ENCODE measurements at regions not wholly inside any gene's neighbourhood (a gene's known extent, or its start where the extent isn't known, plus 50 kb on each side); places are given as distances from the start of the nearest gene placed in this dataset.

GRCh38 chr4:57435300-57435699 is 325.1 kb upstream of the IGFBP7 start:
- Mint-ChIP-seq H3K4me1 (no peaks in the 10 kb centered on the region), H3K27me3 (no peaks in the 10 kb centered on the region), H3K4me3 (no peak overlapping the region), H3K9me3 (peaks cover 0 to 7% (median under 1%) of the 10 kb centered on the region in 11 donors), H3K27ac (no peak overlapping the region), H3K36me3 (peaks cover 0 to under 1% (median 0%) of the 10 kb centered on the region in 5 donors)
- ATAC-seq, result no peak
- Histone ChIP-seq H3K9me3 (ENCODE audit: control insufficient read depth in 2 of 3, low read length in 3 of 3) (no peaks in the 10 kb centered on the region), H3K4me3 (ENCODE audit: low read length) (no peak overlapping the region), H3K4me1 (ENCODE audit: control insufficient read depth in 2 of 2, insufficient read depth in 2 of 2, low read length in 2 of 2) (no peaks in the 10 kb centered on the region), H3K36me3 (ENCODE audit: control insufficient read depth in 2 of 3, insufficient read depth in 3 of 3, low read length in 3 of 3) (no peaks in the 10 kb centered on the region), H3K27me3 (ENCODE audit: control insufficient read depth in 2 of 2, insufficient read depth in 2 of 2, low read length in 2 of 2) (no peaks in the 10 kb centered on the region), H3K27ac (ENCODE audit: low read depth, low read length) (no peak overlapping the region)
- ChIA-PET POLR2A (no interaction called here), CTCF (no interaction called here)
- intact Hi-C loops (cut with micrococcal nuclease), result no loop called here
- no peak for DNase-seq

- POLR2A ChIA-PET, result no interaction called here
- no peak for ATAC-seq
Observed at GRCh38 chr4:57430726-57431125, 320.5 kb upstream of the IGFBP7 start.

GRCh38 chr4:57426779-57427395 is 316.7 kb upstream of the IGFBP7 start:
- no peaks in the 10 kb centered on the region for H3K4me1 ChIP-seq (ENCODE audit: control insufficient read depth in 2 of 2, insufficient read depth in 2 of 2, low read length in 2 of 2)
- Mint-ChIP-seq H3K36me3 (no peaks in the 10 kb centered on the region), H3K9me3 (peaks cover 0 to 3% (median 0%) of the 10 kb centered on the region in 11 donors), H3K27ac (no peak overlapping the region), H3K4me3 (no peak overlapping the region), H3K4me1 (no peaks in the 10 kb centered on the region), H3K27me3 (peaks cover 0 to 13% (median 7%) of the 10 kb centered on the region in 5 donors)
- ChIA-PET POLR2A (no interaction called here), CTCF (no interaction called here)
- no peak overlapping the region for H3K27ac ChIP-seq (ENCODE audit: low read depth, low read length)
- no peaks in the 10 kb centered on the region for H3K9me3 ChIP-seq (ENCODE audit: control insufficient read depth in 2 of 3, low read length in 3 of 3)
- no peaks in the 10 kb centered on the region for H3K27me3 ChIP-seq (ENCODE audit: control insufficient read depth in 2 of 2, insufficient read depth in 2 of 2, low read length in 2 of 2)
- peak in 1 of 9 donors; percentile 25 for DNase-seq
- no peak overlapping the region for H3K4me3 ChIP-seq (ENCODE audit: low read length)
- ATAC-seq, result peak; percentile 51
- intact Hi-C loops (cut with micrococcal nuclease), result loop anchor here in 1 of 2 donors (10.0 kb wide), 1 partner anchor 262 kb away; no protein-coding TSS in a partner anchor
- H3K36me3 ChIP-seq (ENCODE audit: control insufficient read depth in 2 of 3, insufficient read depth in 3 of 3, low read length in 3 of 3), result no peaks in the 10 kb centered on the region

More at GRCh38 chr4:57430726-57431125, 320.5 kb upstream of the IGFBP7 start:
- no peak overlapping the region for H3K4me3 ChIP-seq (ENCODE audit: low read length)
- Mint-ChIP-seq H3K4me3 (no peak overlapping the region), H3K9me3 (peaks cover 0 to 5% (median 0%) of the 10 kb centered on the region in 11 donors), H3K36me3 (no peaks in the 10 kb centered on the region), H3K4me1 (no peaks in the 10 kb centered on the region), H3K27ac (no peak overlapping the region), H3K27me3 (peaks cover 0 to 13% (median 0%) of the 10 kb centered on the region in 5 donors)
- no peak for DNase-seq
- CTCF ChIA-PET, result no interaction called here
- H3K36me3 ChIP-seq (ENCODE audit: control insufficient read depth in 2 of 3, insufficient read depth in 3 of 3, low read length in 3 of 3), result no peaks in the 10 kb centered on the region
- H3K4me1 ChIP-seq (ENCODE audit: control insufficient read depth in 2 of 2, insufficient read depth in 2 of 2, low read length in 2 of 2), result no peaks in the 10 kb centered on the region
- no peaks in the 10 kb centered on the region for H3K27me3 ChIP-seq (ENCODE audit: control insufficient read depth in 2 of 2, insufficient read depth in 2 of 2, low read length in 2 of 2)
- intact Hi-C loops (cut with micrococcal nuclease), result no loop called here
- H3K27ac ChIP-seq (ENCODE audit: low read depth, low read length), result no peak overlapping the region
- H3K9me3 ChIP-seq (ENCODE audit: control insufficient read depth in 2 of 3, low read length in 3 of 3), result no peaks in the 10 kb centered on the region

- intact Hi-C loops (cut with micrococcal nuclease), result loop anchor here in 1 of 2 donors (10.0 kb wide), 1 partner anchor 261 kb away; no protein-coding TSS in a partner anchor
- H3K27me3 ChIP-seq (ENCODE audit: control insufficient read depth in 2 of 2, insufficient read depth in 2 of 2, low read length in 2 of 2), result no peaks in the 10 kb centered on the region
- ChIA-PET POLR2A (no interaction called here), CTCF (no interaction called here)
- H3K36me3 ChIP-seq (ENCODE audit: control insufficient read depth in 2 of 3, insufficient read depth in 3 of 3, low read length in 3 of 3), result no peaks in the 10 kb centered on the region
- no peak overlapping the region for H3K27ac ChIP-seq (ENCODE audit: low read depth, low read length)
- Mint-ChIP-seq H3K36me3 (no peaks in the 10 kb centered on the region), H3K27ac (no peak overlapping the region), H3K4me1 (no peaks in the 10 kb centered on the region), H3K27me3 (peaks cover 0 to 18% (median 8%) of the 10 kb centered on the region in 5 donors), H3K4me3 (no peak overlapping the region), H3K9me3 (peaks cover 0 to 6% (median 0%) of the 10 kb centered on the region in 11 donors)
- no peak overlapping the region for H3K4me3 ChIP-seq (ENCODE audit: low read length)
- no peaks in the 10 kb centered on the region for H3K4me1 ChIP-seq (ENCODE audit: control insufficient read depth in 2 of 2, insufficient read depth in 2 of 2, low read length in 2 of 2)
- DNase-seq (no peak), ATAC-seq (no peak)
- no peaks in the 10 kb centered on the region for H3K9me3 ChIP-seq (ENCODE audit: control insufficient read depth in 2 of 3, low read length in 3 of 3)
Observed at GRCh38 chr4:57425610-57426009, 315.4 kb upstream of the IGFBP7 start.

- POLR2A ChIA-PET, result no interaction called here
- no peak overlapping the region for H3K4me3 ChIP-seq (ENCODE audit: low read length)
Observed at GRCh38 chr4:57424232-57424897, 314.2 kb upstream of the IGFBP7 start.

GRCh38 chr4:57418133-57418532 is 307.9 kb upstream of the IGFBP7 start:
- H3K9me3 Mint-ChIP-seq, result peaks cover 0 to 10% (median 0%) of the 10 kb centered on the region in 11 donors
- H3K36me3 Mint-ChIP-seq, result no peaks in the 10 kb centered on the region
- CTCF ChIA-PET, result no interaction called here
- Histone ChIP-seq H3K27me3 (ENCODE audit: control insufficient read depth in 2 of 2, insufficient read depth in 2 of 2, low read length in 2 of 2) (no peaks in the 10 kb centered on the region), H3K27ac (ENCODE audit: low read depth, low read length) (no peak overlapping the region), H3K4me3 (ENCODE audit: low read length) (no peak overlapping the region), H3K4me1 (ENCODE audit: control insufficient read depth in 2 of 2, insufficient read depth in 2 of 2, low read length in 2 of 2) (no peaks in the 10 kb centered on the region), H3K36me3 (ENCODE audit: control insufficient read depth in 2 of 3, insufficient read depth in 3 of 3, low read length in 3 of 3) (no peaks in the 10 kb centered on the region), H3K9me3 (ENCODE audit: control insufficient read depth in 2 of 3, low read length in 3 of 3) (no peaks in the 10 kb centered on the region)
- POLR2A ChIA-PET, result no interaction called here
- no peak overlapping the region for H3K4me3 Mint-ChIP-seq
- H3K27ac Mint-ChIP-seq, result no peak overlapping the region
- H3K27me3 Mint-ChIP-seq, result peaks cover 0 to 6% (median 3%) of the 10 kb centered on the region in 5 donors
- DNase-seq (no peak), ATAC-seq (no peak)
- H3K4me1 Mint-ChIP-seq, result no peaks in the 10 kb centered on the region
- intact Hi-C loops (cut with micrococcal nuclease), result no loop called here

More at GRCh38 chr4:57424232-57424897, 314.2 kb upstream of the IGFBP7 start:
- Mint-ChIP-seq H3K9me3 (peaks cover 0 to 5% (median 0%) of the 10 kb centered on the region in 11 donors), H3K4me3 (no peak overlapping the region), H3K27ac (no peak overlapping the region), H3K27me3 (peaks cover 0 to 18% (median 8%) of the 10 kb centered on the region in 5 donors), H3K4me1 (no peaks in the 10 kb centered on the region), H3K36me3 (no peaks in the 10 kb centered on the region)
- H3K4me1 ChIP-seq (ENCODE audit: control insufficient read depth in 2 of 2, insufficient read depth in 2 of 2, low read length in 2 of 2), result no peaks in the 10 kb centered on the region
- DNase-seq, result no peak
- CTCF ChIA-PET, result no interaction called here
- H3K36me3 ChIP-seq (ENCODE audit: control insufficient read depth in 2 of 3, insufficient read depth in 3 of 3, low read length in 3 of 3), result no peaks in the 10 kb centered on the region
- H3K9me3 ChIP-seq (ENCODE audit: control insufficient read depth in 2 of 3, low read length in 3 of 3), result no peaks in the 10 kb centered on the region
- intact Hi-C loops (cut with micrococcal nuclease), result loop anchor here in 1 of 2 donors (10.0 kb wide), 1 partner anchor 260 kb away; no protein-coding TSS in a partner anchor
- ATAC-seq, result no peak
- no peaks in the 10 kb centered on the region for H3K27me3 ChIP-seq (ENCODE audit: control insufficient read depth in 2 of 2, insufficient read depth in 2 of 2, low read length in 2 of 2)
- no peak overlapping the region for H3K27ac ChIP-seq (ENCODE audit: low read depth, low read length)

All from naive thymus-derived CD4-positive, alpha-beta T cell (primary cell).